OCI-LY1 (cell line): ENCODE measurements at regions not wholly inside any gene's neighbourhood (a gene's known extent, or its start where the extent isn't known, plus 50 kb on each side); places are given as distances from the start of the nearest gene placed in this dataset.

Experiments
- EZH2 ChIP-seq: fragments of 200-600 bp; sonication (generic), shearing (Covaris generic); IDR thresholded peaks from 2 replicates; pipeline ENCODE4 v1.8.0; 2017; ENCODE audit warnings: borderline replicate concordance, mixed run types, mild to moderate bottlenecking, antibody characterized with exemption, low read length, moderate library complexity, mixed read lengths
- TF ChIP-seq, protein P1 (sequence below): fragments of 200-600 bp; sonication (generic), shearing (Covaris generic); IDR thresholded peaks from 2 replicates; pipeline ENCODE4 v1.5.1; 2017; ENCODE audit warnings: mild to moderate bottlenecking, antibody characterized with exemption, low read length, moderate library complexity, mixed read lengths

DNA sequence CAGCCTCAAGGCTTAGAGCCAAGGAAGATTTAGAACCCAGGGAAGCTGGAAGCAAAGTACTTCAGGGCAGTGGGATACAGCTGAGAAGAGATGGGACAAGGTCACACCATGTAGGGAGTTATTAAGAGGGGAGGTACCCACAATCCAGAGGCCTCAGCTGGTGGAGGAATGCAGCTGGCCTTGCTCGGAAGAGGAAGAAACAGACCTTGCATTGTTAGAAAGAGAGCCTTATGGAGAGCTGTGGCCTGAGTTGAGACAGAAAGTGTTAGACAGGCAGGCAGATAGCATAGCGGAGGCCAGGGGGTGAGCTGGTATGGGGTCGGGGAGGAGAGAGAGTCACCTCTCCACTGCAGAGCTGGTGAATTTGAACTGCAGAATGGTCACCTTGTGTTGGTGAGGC, 173.1 kb downstream of the JCAD start:
- TF ChIP-seq, protein P1, sequence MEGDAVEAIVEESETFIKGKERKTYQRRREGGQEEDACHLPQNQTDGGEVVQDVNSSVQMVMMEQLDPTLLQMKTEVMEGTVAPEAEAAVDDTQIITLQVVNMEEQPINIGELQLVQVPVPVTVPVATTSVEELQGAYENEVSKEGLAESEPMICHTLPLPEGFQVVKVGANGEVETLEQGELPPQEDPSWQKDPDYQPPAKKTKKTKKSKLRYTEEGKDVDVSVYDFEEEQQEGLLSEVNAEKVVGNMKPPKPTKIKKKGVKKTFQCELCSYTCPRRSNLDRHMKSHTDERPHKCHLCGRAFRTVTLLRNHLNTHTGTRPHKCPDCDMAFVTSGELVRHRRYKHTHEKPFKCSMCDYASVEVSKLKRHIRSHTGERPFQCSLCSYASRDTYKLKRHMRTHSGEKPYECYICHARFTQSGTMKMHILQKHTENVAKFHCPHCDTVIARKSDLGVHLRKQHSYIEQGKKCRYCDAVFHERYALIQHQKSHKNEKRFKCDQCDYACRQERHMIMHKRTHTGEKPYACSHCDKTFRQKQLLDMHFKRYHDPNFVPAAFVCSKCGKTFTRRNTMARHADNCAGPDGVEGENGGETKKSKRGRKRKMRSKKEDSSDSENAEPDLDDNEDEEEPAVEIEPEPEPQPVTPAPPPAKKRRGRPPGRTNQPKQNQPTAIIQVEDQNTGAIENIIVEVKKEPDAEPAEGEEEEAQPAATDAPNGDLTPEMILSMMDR = no peak
- no peak for TF ChIP-seq EZH2
